ENCODE measurements at regions not wholly inside any gene's neighbourhood (a gene's known extent, or its start where the extent isn't known, plus 50 kb on each side); places are given as distances from the start of the nearest gene placed in this dataset.

DNA sequence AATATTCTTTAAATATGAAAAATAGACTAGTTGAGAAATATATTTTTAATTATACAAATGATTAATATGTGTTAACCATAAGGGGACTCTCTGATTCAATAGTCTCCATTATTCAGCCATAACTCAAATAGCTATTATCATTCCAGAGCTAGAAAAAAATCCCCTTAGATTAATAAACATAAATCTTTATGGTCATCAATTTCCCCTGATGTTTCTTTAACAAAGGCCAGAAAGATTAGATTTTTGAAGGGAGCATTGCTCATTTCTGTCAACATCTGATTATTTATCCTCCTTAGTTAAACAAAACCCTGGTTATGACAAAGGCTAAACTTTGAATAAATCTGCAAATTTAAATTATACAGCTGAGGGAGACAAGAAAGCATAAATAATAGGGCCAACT is 215.7 kb downstream of the PLA2G4A start:
- ATAC-seq = no peak

More for the DNA sequence above, 215.7 kb downstream of the PLA2G4A start:
- H3K27ac Mint-ChIP-seq = no peak overlapping the region
- Histone ChIP-seq H3K9me2 (ENCODE audit: insufficient read depth) (no peaks in the 10 kb centered on the region), H3K4me1 (ENCODE audit: insufficient read depth) (peaks cover 16% of the 10 kb centered on the region), H3K4me3 (no peak overlapping the region), H2AFZ (no peak overlapping the region), H3K36me3 (ENCODE audit: insufficient read depth) (no peaks in the 10 kb centered on the region), H3K27ac (ENCODE audit: low read depth) (no peak overlapping the region), H3K79me2 (replicated peaks; ENCODE audit: insufficient read depth) (no peaks in the 10 kb centered on the region), H3K4me2 (no peak overlapping the region), H3F3A (replicated peaks; ENCODE audit: low read depth) (no peaks in the 10 kb centered on the region), H4K20me1 (replicated peaks; ENCODE audit: insufficient read depth) (no peaks in the 10 kb centered on the region), H3K27me3 (ENCODE audit: insufficient read depth) (no peaks in the 10 kb centered on the region)
- H3K27me3 Mint-ChIP-seq (ENCODE audit: insufficient read depth, low read depth, poor library complexity) = peaks cover 1% of the 10 kb centered on the region
- no peaks in the 10 kb centered on the region for H3K36me3 Mint-ChIP-seq (ENCODE audit: low read depth)
- H3K4me3 Mint-ChIP-seq = no peak overlapping the region
- TF ChIP-seq EZH2phosphoT487 (IDR thresholded peaks at IDR 0.05; ENCODE audit: unreplicated experiment) = no peak
- TF ChIP-seq, protein P1, sequence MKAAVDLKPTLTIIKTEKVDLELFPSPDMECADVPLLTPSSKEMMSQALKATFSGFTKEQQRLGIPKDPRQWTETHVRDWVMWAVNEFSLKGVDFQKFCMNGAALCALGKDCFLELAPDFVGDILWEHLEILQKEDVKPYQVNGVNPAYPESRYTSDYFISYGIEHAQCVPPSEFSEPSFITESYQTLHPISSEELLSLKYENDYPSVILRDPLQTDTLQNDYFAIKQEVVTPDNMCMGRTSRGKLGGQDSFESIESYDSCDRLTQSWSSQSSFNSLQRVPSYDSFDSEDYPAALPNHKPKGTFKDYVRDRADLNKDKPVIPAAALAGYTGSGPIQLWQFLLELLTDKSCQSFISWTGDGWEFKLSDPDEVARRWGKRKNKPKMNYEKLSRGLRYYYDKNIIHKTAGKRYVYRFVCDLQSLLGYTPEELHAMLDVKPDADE (IDR thresholded peaks at IDR 0.05) = no peak
- TF ChIP-seq POLR2AphosphoS5 (IDR thresholded peaks at IDR 0.05; ENCODE audit: low read depth) = no peak
- TF ChIP-seq EZH2 (IDR thresholded peaks at IDR 0.05; ENCODE audit: low read depth, unreplicated experiment) = no peak
- TF ChIP-seq, protein P2, sequence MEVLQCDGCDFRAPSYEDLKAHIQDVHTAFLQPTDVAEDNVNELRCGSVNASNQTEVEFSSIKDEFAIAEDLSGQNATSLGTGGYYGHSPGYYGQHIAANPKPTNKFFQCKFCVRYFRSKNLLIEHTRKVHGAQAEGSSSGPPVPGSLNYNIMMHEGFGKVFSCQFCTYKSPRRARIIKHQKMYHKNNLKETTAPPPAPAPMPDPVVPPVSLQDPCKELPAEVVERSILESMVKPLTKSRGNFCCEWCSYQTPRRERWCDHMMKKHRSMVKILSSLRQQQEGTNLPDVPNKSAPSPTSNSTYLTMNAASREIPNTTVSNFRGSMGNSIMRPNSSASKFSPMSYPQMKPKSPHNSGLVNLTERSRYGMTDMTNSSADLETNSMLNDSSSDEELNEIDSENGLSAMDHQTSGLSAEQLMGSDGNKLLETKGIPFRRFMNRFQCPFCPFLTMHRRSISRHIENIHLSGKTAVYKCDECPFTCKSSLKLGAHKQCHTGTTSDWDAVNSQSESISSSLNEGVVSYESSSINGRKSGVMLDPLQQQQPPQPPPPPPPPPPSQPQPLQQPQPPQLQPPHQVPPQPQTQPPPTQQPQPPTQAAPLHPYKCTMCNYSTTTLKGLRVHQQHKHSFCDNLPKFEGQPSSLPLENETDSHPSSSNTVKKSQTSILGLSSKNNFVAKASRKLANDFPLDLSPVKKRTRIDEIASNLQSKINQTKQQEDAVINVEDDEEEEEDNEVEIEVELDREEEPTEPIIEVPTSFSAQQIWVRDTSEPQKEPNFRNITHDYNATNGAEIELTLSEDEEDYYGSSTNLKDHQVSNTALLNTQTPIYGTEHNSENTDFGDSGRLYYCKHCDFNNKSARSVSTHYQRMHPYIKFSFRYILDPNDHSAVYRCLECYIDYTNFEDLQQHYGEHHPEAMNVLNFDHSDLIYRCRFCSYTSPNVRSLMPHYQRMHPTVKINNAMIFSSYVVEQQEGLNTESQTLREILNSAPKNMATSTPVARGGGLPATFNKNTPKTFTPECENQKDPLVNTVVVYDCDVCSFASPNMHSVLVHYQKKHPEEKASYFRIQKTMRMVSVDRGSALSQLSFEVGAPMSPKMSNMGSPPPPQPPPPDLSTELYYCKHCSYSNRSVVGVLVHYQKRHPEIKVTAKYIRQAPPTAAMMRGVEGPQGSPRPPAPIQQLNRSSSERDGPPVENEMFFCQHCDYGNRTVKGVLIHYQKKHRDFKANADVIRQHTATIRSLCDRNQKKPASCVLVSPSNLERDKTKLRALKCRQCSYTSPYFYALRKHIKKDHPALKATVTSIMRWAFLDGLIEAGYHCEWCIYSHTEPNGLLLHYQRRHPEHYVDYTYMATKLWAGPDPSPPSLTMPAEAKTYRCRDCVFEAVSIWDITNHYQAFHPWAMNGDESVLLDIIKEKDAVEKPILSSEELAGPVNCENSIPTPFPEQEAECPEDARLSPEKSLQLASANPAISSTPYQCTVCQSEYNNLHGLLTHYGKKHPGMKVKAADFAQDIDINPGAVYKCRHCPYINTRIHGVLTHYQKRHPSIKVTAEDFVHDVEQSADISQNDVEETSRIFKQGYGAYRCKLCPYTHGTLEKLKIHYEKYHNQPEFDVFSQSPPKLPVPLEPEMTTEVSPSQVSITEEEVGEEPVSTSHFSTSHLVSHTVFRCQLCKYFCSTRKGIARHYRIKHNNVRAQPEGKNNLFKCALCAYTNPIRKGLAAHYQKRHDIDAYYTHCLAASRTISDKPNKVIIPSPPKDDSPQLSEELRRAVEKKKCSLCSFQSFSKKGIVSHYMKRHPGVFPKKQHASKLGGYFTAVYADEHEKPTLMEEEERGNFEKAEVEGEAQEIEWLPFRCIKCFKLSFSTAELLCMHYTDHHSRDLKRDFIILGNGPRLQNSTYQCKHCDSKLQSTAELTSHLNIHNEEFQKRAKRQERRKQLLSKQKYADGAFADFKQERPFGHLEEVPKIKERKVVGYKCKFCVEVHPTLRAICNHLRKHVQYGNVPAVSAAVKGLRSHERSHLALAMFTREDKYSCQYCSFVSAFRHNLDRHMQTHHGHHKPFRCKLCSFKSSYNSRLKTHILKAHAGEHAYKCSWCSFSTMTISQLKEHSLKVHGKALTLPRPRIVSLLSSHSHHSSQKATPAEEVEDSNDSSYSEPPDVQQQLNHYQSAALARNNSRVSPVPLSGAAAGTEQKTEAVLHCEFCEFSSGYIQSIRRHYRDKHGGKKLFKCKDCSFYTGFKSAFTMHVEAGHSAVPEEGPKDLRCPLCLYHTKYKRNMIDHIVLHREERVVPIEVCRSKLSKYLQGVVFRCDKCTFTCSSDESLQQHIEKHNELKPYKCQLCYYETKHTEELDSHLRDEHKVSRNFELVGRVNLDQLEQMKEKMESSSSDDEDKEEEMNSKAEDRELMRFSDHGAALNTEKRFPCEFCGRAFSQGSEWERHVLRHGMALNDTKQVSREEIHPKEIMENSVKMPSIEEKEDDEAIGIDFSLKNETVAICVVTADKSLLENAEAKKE (CRISPR knock-in tag; IDR thresholded peaks at IDR 0.05) = no peak
- TF ChIP-seq ZNF331 (CRISPR knock-in tag; IDR thresholded peaks at IDR 0.05; ENCODE audit: low read depth) = no peak
- no peak for TF ChIP-seq ZNF114 (CRISPR knock-in tag; IDR thresholded peaks at IDR 0.05)
- TF ChIP-seq, protein P3, sequence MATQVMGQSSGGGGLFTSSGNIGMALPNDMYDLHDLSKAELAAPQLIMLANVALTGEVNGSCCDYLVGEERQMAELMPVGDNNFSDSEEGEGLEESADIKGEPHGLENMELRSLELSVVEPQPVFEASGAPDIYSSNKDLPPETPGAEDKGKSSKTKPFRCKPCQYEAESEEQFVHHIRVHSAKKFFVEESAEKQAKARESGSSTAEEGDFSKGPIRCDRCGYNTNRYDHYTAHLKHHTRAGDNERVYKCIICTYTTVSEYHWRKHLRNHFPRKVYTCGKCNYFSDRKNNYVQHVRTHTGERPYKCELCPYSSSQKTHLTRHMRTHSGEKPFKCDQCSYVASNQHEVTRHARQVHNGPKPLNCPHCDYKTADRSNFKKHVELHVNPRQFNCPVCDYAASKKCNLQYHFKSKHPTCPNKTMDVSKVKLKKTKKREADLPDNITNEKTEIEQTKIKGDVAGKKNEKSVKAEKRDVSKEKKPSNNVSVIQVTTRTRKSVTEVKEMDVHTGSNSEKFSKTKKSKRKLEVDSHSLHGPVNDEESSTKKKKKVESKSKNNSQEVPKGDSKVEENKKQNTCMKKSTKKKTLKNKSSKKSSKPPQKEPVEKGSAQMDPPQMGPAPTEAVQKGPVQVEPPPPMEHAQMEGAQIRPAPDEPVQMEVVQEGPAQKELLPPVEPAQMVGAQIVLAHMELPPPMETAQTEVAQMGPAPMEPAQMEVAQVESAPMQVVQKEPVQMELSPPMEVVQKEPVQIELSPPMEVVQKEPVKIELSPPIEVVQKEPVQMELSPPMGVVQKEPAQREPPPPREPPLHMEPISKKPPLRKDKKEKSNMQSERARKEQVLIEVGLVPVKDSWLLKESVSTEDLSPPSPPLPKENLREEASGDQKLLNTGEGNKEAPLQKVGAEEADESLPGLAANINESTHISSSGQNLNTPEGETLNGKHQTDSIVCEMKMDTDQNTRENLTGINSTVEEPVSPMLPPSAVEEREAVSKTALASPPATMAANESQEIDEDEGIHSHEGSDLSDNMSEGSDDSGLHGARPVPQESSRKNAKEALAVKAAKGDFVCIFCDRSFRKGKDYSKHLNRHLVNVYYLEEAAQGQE (IDR thresholded peaks at IDR 0.05; ENCODE audit: unreplicated experiment) = no peak
- TF ChIP-seq STAT1 (IDR thresholded peaks at IDR 0.05; ENCODE audit: unreplicated experiment) = no peak
- TF ChIP-seq CREB1 (CRISPR knock-in tag; IDR thresholded peaks at IDR 0.05; ENCODE audit: low read depth) = no peak
- TF ChIP-seq, protein P4, sequence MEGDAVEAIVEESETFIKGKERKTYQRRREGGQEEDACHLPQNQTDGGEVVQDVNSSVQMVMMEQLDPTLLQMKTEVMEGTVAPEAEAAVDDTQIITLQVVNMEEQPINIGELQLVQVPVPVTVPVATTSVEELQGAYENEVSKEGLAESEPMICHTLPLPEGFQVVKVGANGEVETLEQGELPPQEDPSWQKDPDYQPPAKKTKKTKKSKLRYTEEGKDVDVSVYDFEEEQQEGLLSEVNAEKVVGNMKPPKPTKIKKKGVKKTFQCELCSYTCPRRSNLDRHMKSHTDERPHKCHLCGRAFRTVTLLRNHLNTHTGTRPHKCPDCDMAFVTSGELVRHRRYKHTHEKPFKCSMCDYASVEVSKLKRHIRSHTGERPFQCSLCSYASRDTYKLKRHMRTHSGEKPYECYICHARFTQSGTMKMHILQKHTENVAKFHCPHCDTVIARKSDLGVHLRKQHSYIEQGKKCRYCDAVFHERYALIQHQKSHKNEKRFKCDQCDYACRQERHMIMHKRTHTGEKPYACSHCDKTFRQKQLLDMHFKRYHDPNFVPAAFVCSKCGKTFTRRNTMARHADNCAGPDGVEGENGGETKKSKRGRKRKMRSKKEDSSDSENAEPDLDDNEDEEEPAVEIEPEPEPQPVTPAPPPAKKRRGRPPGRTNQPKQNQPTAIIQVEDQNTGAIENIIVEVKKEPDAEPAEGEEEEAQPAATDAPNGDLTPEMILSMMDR (conservative IDR thresholded peaks at IDR 0.05; ENCODE audit: low read depth in 2 of 2) = no peak
- TF ChIP-seq JUNB (IDR thresholded peaks at IDR 0.05; ENCODE audit: unreplicated experiment) = no peak
- TF ChIP-seq NANOG (IDR thresholded peaks at IDR 0.05; ENCODE audit: borderline replicate concordance) = no peak
- peaks cover 22% of the 10 kb centered on the region for H3K4me1 Mint-ChIP-seq
- H3K9me3 Mint-ChIP-seq = no peaks in the 10 kb centered on the region
- no peak for DNase-seq (ENCODE audit: low spot score)

Measured in GM23338 (cell line).